Body of pancreas (tissue), 4 donors: ENCODE measurements at regions not wholly inside any gene's neighbourhood (a gene's known extent, or its start where the extent isn't known, plus 50 kb on each side); places are given as distances from the start of the nearest gene placed in this dataset.

ENCODE experiments used
- ATAC-seq: fragments of 150-250 bp; one replicate; pipeline ENCODE4 v1.9.1; 2016
- DNase-seq, 4 donors: peaks; one replicate each; pipeline ENCODE4 v3.0.0-alpha.2; 2019
- H3K27ac ChIP-seq, 4 donors: fragments of 200-600 bp; sonication (generic); 1 replicate in 3 of 4; 2 replicates in 1 of 4; pipeline versions ENCODE4 v1.5.1 to v1.6.1; 2016 to 2019; ENCODE audit warnings: mild to moderate bottlenecking in 1 of 4, mixed read lengths in 1 of 4, moderate library complexity in 1 of 4
- H3K27me3 ChIP-seq, 2 donors: fragments of 200-600 bp; sonication (generic); one replicate each; pipeline ENCODE4 v1.6.0; 2016; ENCODE audit warnings: mild to moderate bottlenecking in 1 of 2
- H3K36me3 ChIP-seq, 2 donors: fragments of 200-600 bp; sonication (generic); replicated peaks in 1 of 2; 2 replicates each; pipeline ENCODE4 v1.5.1; 2016; ENCODE audit warnings: low read depth in 2 of 2; ENCODE audit not compliant: insufficient read depth in 1 of 2
- H3K4me1 ChIP-seq: fragments of 200-600 bp; sonication (generic); one replicate; pipeline ENCODE4 v1.6.0; 2016
- H3K4me3 ChIP-seq, 2 donors: fragments of 200-600 bp; sonication (generic); 1 replicate in 1 of 2; 2 replicates in 1 of 2; pipeline ENCODE4 v1.5.1; 2016 to 2019
- H3K9me3 ChIP-seq, 3 donors: fragments of 200-600 bp; sonication (generic); 1 replicate in 2 of 3; 2 replicates in 1 of 3; pipeline ENCODE4 v1.5.1; 2016
- POLR2A ChIP-seq, 3 donors: fragments of 450-650 bp; IDR thresholded peaks; one replicate each; pipeline ENCODE4 v1.6.1; 2016; ENCODE audit warnings: antibody characterized with exemption in 3 of 3, mild to moderate bottlenecking in 2 of 3
- WGBS, 2 donors: methylation state at CpG; one replicate each; pipeline ENCODE4 v1.1.5; 2017; 5-methylcytosine and 5-hydroxymethylcytosine counted together
- intact Hi-C: fragments of 100-400 bp; cut with DNase I; formaldehyde crosslinking; loops from one replicate; pipeline ENCODE4 v1.15.1; 2023
- TF ChIP-seq, protein P1 (sequence below), 7 experiments: fragments of 450-650 bp in 4 of 7; fragments of 200-600 bp in 3 of 7; sonication (generic) in 3 of 7; IDR thresholded peaks; one replicate each; pipeline ENCODE4 v1.5.1; 2016 to 2019; ENCODE audit warnings: antibody characterized with exemption in 7 of 7

DNA sequence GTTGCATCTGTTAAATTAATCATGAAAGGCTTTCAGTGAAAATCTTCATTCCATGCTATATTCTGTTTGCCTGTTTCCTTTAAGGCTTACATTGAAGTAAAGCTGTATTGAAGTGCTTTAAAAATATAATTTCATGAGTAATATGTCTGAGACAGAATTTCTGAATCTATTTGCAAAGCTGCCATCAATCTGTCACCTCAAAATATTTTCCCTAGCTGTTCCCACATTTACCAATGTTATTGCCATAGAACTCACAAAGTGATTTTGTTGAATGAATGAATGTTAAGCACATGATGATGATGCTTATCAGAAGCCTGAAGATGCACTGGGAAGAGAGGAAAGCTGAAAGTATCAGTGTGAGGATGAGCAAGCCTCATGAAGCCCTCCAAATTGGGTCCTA is 115.8 kb downstream of the NHLRC3 start:
- H3K27me3 ChIP-seq, result no peaks in the 10 kb centered on the region

DNA sequence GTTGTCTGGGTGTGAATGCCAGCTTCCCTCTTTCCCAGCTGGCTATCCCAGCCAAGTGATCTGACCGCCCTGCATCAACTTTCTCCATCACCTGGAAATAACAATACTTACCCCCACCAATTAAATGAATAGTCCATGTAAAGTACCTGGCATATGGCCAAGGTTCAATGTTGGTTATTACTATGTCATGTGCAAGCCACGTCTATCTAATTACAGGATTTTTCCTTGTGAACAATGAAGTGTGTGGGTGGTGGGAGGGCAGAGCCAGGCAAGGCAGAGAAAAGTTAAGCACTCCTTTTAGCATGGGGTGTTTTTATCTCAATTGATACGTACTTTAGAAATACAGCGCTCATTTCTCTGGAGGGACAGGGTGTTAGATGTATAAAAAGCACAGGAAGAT is 121.1 kb downstream of the NHLRC3 start:
- ATAC-seq, result no peak
- no peaks in the 10 kb centered on the region for H3K4me1 ChIP-seq
- 53 to 55% methylated on average over 4 of the region's 4 CpGs for WGBS, 2 donors

More for the DNA sequence above, 115.8 kb downstream of the NHLRC3 start:
- intact Hi-C loops, result no loop called here
- no peak for DNase-seq
- no peak for TF ChIP-seq POLR2A (IDR thresholded peaks at IDR 0.05)
- TF ChIP-seq, protein P1, sequence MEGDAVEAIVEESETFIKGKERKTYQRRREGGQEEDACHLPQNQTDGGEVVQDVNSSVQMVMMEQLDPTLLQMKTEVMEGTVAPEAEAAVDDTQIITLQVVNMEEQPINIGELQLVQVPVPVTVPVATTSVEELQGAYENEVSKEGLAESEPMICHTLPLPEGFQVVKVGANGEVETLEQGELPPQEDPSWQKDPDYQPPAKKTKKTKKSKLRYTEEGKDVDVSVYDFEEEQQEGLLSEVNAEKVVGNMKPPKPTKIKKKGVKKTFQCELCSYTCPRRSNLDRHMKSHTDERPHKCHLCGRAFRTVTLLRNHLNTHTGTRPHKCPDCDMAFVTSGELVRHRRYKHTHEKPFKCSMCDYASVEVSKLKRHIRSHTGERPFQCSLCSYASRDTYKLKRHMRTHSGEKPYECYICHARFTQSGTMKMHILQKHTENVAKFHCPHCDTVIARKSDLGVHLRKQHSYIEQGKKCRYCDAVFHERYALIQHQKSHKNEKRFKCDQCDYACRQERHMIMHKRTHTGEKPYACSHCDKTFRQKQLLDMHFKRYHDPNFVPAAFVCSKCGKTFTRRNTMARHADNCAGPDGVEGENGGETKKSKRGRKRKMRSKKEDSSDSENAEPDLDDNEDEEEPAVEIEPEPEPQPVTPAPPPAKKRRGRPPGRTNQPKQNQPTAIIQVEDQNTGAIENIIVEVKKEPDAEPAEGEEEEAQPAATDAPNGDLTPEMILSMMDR (IDR thresholded peaks at IDR 0.05), result no peak
- no peaks in the 10 kb centered on the region for H3K4me1 ChIP-seq
- H3K36me3 ChIP-seq, result no peaks in the 10 kb centered on the region
- H3K4me3 ChIP-seq, result no peak overlapping the region
- no peak for ATAC-seq
- H3K9me3 ChIP-seq, result no peaks in the 10 kb centered on the region
- no peak overlapping the region for H3K27ac ChIP-seq

DNA sequence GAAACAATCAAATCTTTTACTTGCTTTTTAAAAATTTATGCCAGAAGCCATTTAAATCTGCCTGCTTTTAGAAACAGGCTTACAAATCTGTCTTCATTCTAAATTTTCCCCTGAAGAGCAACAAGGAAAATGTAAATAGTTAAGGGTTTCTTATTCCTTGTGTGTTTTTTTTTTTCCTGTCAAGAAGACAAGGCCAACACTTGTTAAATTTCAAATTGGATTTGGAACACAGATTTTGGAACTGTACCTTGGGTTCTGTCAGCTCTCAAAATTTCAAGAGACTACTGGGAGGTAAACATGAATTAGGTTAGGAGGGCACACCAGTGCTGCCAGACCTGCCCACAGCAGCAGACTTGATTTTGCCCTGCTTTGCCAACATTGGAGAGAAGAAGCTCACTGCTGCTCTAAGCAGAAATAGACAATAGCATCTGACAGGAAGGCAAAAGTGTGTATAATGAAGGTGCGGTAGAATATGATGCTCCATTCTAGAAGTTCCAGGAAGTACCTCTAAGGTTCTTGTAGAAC is 121.7 kb downstream of the NHLRC3 start:
- ATAC-seq (no peak), DNase-seq (no peak)
- intact Hi-C loops, result no loop called here
- TF ChIP-seq, protein P1 (IDR thresholded peaks at IDR 0.05), result no peak
- no peak for TF ChIP-seq POLR2A (IDR thresholded peaks at IDR 0.05)
- Histone ChIP-seq H3K36me3 (no peaks in the 10 kb centered on the region), H3K27ac (no peak overlapping the region), H3K4me1 (no peaks in the 10 kb centered on the region), H3K9me3 (no peaks in the 10 kb centered on the region), H3K27me3 (no peaks in the 10 kb centered on the region), H3K4me3 (no peak overlapping the region)
- 81 to 93% methylated on average over 1 of the region's 1 CpG for WGBS, 2 donors

More for the DNA sequence above, 121.1 kb downstream of the NHLRC3 start:
- DNase-seq, result no peak
- H3K27ac ChIP-seq, result no peak overlapping the region
- TF ChIP-seq, protein P1 (IDR thresholded peaks at IDR 0.05), result no peak
- no peak for TF ChIP-seq POLR2A (IDR thresholded peaks at IDR 0.05)
- no peaks in the 10 kb centered on the region for H3K9me3 ChIP-seq
- no peaks in the 10 kb centered on the region for H3K36me3 ChIP-seq
- intact Hi-C loops, result no loop called here
- no peak overlapping the region for H3K4me3 ChIP-seq
- H3K27me3 ChIP-seq, result no peaks in the 10 kb centered on the region

DNA sequence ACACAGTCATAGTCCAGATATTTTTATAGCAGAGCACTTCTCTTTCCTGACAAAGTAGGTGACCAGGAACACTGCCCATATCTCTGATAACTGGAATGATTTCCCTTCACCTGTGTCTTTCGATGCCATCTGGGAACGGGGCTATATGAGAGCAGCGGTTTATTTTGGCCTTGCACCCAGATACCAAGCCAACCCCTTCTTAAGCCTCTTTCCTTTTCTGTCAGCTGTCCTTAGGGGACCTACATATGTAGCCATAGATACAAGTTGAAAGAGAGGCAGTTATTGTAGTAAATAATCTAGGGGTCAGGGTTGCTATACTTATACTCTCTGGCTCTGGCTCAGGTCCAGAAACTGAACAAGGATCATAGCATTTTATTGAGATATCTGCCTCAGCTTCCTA is 128.8 kb downstream of the NHLRC3 start:
- no peak overlapping the region for H3K27ac ChIP-seq
- H3K27me3 ChIP-seq, result no peaks in the 10 kb centered on the region
- TF ChIP-seq, protein P1 (IDR thresholded peaks at IDR 0.05), result no peak
- no peak for TF ChIP-seq POLR2A (IDR thresholded peaks at IDR 0.05)
- no peaks in the 10 kb centered on the region for H3K4me1 ChIP-seq
- H3K9me3 ChIP-seq, result no peaks in the 10 kb centered on the region
- DNase-seq (no peak), ATAC-seq (no peak)
- H3K36me3 ChIP-seq, result no peaks in the 10 kb centered on the region
- no peak overlapping the region for H3K4me3 ChIP-seq
- intact Hi-C loops, result no loop called here
- 57 to 61% methylated on average over 3 of the region's 3 CpGs for WGBS, 2 donors

DNA sequence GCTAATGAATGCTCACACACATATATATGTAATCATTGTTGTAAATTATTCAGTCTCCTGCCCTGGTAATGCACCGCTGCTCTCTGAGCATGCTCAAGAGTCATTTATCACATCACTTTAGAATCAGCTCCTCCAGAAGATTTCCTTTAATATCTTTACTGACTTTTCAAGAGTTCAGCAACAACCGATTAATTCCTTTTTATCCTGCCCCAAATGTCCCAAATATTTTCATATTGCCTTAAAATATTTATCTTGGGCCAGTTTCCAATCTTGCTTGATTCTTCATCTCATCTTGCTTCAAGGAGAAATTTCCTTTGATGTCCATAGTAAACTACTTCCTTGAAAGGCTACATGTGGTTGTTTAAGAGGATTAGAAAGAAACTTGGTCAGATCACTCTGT is 132.5 kb downstream of the NHLRC3 start:
- H3K9me3 ChIP-seq, result no peaks in the 10 kb centered on the region
- no peak for ATAC-seq
- intact Hi-C loops, result no loop called here
- no peaks in the 10 kb centered on the region for H3K27me3 ChIP-seq
- no peak overlapping the region for H3K4me3 ChIP-seq
- 56 to 65% methylated on average over 2 of the region's 2 CpGs for WGBS, 2 donors
- no peak overlapping the region for H3K27ac ChIP-seq
- no peak for TF ChIP-seq POLR2A (IDR thresholded peaks at IDR 0.05)
- TF ChIP-seq, protein P1 (IDR thresholded peaks at IDR 0.05), result no peak
- no peak for DNase-seq
- H3K36me3 ChIP-seq, result no peaks in the 10 kb centered on the region
- H3K4me1 ChIP-seq, result no peaks in the 10 kb centered on the region
